OCI-LY1 (cell line): ENCODE measurements at regions not wholly inside any gene's neighbourhood (a gene's known extent, or its start where the extent isn't known, plus 50 kb on each side); places are given as distances from the start of the nearest gene placed in this dataset.

Experiments used
- H2AFZ ChIP-seq: fragments of 200-600 bp; sonication (generic), shearing (Covaris generic); 2 replicates; pipeline ENCODE4 v1.6.0; 2014; ENCODE audit warnings: antibody characterized with exemption, mild to moderate bottlenecking, low read length
- H3F3A ChIP-seq: fragments of 200-600 bp; sonication (generic), shearing (Covaris generic); 2 replicates; pipeline ENCODE4 v1.6.0; 2014; ENCODE audit warnings: mild to moderate bottlenecking, antibody characterized with exemption, low read length, moderate library complexity; ENCODE audit not compliant: insufficient read depth
- H3K27ac ChIP-seq: fragments of 200-600 bp; sonication (generic); 2 replicates; pipeline ENCODE4 v1.5.1; 2014; ENCODE audit warnings: low read length, mixed run types, mild to moderate bottlenecking, low read depth; ENCODE audit not compliant: poor library complexity, severe bottlenecking
- H3K27me3 ChIP-seq: fragments of 200-600 bp; sonication (generic); 2 replicates; pipeline ENCODE4 v1.6.0; 2014; ENCODE audit warnings: antibody characterized with exemption, mild to moderate bottlenecking, low read length, moderate library complexity; ENCODE audit not compliant: insufficient read depth
- H3K36me3 ChIP-seq: fragments of 200-600 bp; sonication (generic); 2 replicates; pipeline ENCODE4 v1.6.1; 2014; ENCODE audit warnings: mild to moderate bottlenecking, antibody characterized with exemption, low read length, moderate library complexity, mixed read lengths; ENCODE audit not compliant: insufficient read depth
- H3K4me1 ChIP-seq: fragments of 200-600 bp; sonication (generic); 2 replicates; pipeline ENCODE4 v1.5.1; 2014; ENCODE audit warnings: mild to moderate bottlenecking, low read length, moderate library complexity; ENCODE audit not compliant: insufficient read depth, severe bottlenecking
- H3K4me2 ChIP-seq: fragments of 200-600 bp; sonication (generic), shearing (Covaris generic); 2 replicates; pipeline ENCODE4 v1.6.1; 2014; ENCODE audit warnings: low read length
- H3K4me3 ChIP-seq: fragments of 200-600 bp; sonication (generic); 2 replicates; pipeline ENCODE4 v1.5.1; 2014; ENCODE audit warnings: low read length, low read depth, mild to moderate bottlenecking, mixed read lengths; ENCODE audit not compliant: poor library complexity, severe bottlenecking
- H3K79me2 ChIP-seq: fragments of 200-600 bp; shearing (Covaris generic); 2 replicates; pipeline ENCODE4 v1.6.1; 2016; ENCODE audit warnings: mixed run types, low read length, mixed read lengths; ENCODE audit not compliant: insufficient read depth
- H3K9ac ChIP-seq: fragments of 200-600 bp; sonication (generic), shearing (Covaris generic); 2 replicates; pipeline ENCODE4 v1.6.1; 2014; ENCODE audit warnings: mild to moderate bottlenecking, low read length, mixed read lengths
- H3K9me2 ChIP-seq: fragments of 200-600 bp; sonication (generic), shearing (Covaris generic); 2 replicates; pipeline ENCODE4 v1.6.1; 2014; ENCODE audit warnings: low read depth, mild to moderate bottlenecking, low read length, mixed read lengths
- H3K9me3 ChIP-seq: fragments of 200-600 bp; shearing (Covaris generic); 2 replicates; pipeline ENCODE4 v1.6.1; 2014; ENCODE audit warnings: low read length, mixed read lengths
- H4K20me1 ChIP-seq: fragments of 200-600 bp; sonication (generic), shearing (Covaris generic); 2 replicates; pipeline ENCODE4 v1.6.0; 2016; ENCODE audit warnings: mild to moderate bottlenecking, low read length; ENCODE audit not compliant: insufficient read depth
- EZH2 ChIP-seq: fragments of 200-600 bp; sonication (generic), shearing (Covaris generic); IDR thresholded peaks from 2 replicates; pipeline ENCODE4 v1.8.0; 2017; ENCODE audit warnings: borderline replicate concordance, mixed run types, mild to moderate bottlenecking, antibody characterized with exemption, low read length, moderate library complexity, mixed read lengths
- TF ChIP-seq, protein P1 (sequence below): fragments of 200-600 bp; sonication (generic), shearing (Covaris generic); IDR thresholded peaks from 2 replicates; pipeline ENCODE4 v1.5.1; 2017; ENCODE audit warnings: mild to moderate bottlenecking, antibody characterized with exemption, low read length, moderate library complexity, mixed read lengths

DNA sequence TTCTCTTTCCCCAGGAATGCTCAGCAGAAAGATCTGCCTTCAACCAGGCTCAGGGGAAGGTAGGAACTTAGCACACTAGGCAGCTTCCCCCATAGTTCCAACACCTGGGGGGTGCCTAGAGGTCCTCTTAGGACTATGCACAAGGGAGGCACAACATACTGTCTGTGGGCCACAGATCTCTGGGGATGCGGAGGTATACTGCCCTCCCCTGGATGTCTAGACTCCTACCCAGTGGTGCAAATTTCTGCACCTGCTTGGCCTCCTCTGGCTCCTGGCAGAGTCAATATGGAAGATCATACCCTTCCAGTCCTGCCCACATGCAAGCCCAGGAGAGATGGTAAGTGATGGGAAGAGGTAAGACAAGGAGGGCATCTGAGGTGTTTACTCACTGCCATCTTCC is 247.5 kb upstream of the DAPK1 start:
- TF ChIP-seq EZH2: no peak
- TF ChIP-seq, protein P1, sequence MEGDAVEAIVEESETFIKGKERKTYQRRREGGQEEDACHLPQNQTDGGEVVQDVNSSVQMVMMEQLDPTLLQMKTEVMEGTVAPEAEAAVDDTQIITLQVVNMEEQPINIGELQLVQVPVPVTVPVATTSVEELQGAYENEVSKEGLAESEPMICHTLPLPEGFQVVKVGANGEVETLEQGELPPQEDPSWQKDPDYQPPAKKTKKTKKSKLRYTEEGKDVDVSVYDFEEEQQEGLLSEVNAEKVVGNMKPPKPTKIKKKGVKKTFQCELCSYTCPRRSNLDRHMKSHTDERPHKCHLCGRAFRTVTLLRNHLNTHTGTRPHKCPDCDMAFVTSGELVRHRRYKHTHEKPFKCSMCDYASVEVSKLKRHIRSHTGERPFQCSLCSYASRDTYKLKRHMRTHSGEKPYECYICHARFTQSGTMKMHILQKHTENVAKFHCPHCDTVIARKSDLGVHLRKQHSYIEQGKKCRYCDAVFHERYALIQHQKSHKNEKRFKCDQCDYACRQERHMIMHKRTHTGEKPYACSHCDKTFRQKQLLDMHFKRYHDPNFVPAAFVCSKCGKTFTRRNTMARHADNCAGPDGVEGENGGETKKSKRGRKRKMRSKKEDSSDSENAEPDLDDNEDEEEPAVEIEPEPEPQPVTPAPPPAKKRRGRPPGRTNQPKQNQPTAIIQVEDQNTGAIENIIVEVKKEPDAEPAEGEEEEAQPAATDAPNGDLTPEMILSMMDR: no peak
- Histone ChIP-seq H3K9ac (no peak overlapping the region), H3K4me2 (no peak overlapping the region), H3K9me3 (no peaks in the 10 kb centered on the region), H2AFZ (no peak overlapping the region), H3K27me3 (0 out of 2 replicates have a peak, but pooled peaks cover 2% of the 10 kb centered on the region), H3K79me2 (no peaks in the 10 kb centered on the region), H4K20me1 (no peaks in the 10 kb centered on the region), H3K4me1 (no peaks in the 10 kb centered on the region), H3K27ac (no peak overlapping the region), H3F3A (no peaks in the 10 kb centered on the region), H3K9me2 (no peaks in the 10 kb centered on the region), H3K4me3 (no peak overlapping the region), H3K36me3 (no peaks in the 10 kb centered on the region)

DNA sequence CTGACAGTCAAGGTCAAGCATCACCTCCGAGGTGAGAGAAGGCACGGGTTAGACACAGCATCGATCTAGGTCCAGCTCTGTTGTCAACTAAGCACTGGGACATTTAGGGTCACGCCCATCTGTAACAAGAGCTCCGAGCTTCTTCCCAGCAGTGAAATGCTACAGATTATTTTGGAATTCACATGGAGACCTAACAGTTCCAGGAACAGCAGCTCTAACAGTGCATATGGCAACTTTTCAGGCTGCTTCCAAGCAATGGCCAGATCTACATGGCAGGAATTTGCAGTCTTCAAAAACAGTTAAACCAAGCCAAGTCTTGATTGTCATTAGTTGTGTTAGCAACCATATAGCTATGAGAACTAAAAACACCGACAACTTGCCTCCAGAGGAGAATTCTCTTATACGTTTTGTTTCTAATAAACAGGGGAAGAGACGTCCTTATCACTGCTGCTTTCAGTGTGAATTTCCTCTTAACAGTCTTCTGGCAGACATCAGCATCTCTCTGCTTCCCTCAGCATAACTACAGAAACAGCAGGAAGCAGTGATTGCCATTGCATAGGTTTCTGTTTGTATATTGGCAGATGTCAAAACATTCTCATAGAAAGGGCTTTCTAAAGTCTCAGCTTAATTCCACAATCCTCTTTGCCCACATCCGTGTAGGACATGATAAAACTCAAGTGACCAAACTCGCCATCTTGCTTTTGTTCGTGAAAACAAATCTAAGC is 242.1 kb upstream of the DAPK1 start:
- H3K9me3 ChIP-seq: no peaks in the 10 kb centered on the region
- H3K36me3 ChIP-seq: no peaks in the 10 kb centered on the region
- H3K4me3 ChIP-seq: no peak overlapping the region
- no peaks in the 10 kb centered on the region for H3K79me2 ChIP-seq
- no peak overlapping the region for H3K4me2 ChIP-seq
- H3F3A ChIP-seq: no peaks in the 10 kb centered on the region
- TF ChIP-seq, protein P1: no peak
- no peak overlapping the region for H3K9ac ChIP-seq
- no peak overlapping the region for H2AFZ ChIP-seq
- no peaks in the 10 kb centered on the region; the same call in 1 of the 2 replicates for H3K27me3 ChIP-seq
- no peak overlapping the region for H3K27ac ChIP-seq
- H3K4me1 ChIP-seq: no peaks in the 10 kb centered on the region
- H3K9me2 ChIP-seq: no peaks in the 10 kb centered on the region
- no peaks in the 10 kb centered on the region for H4K20me1 ChIP-seq

DNA sequence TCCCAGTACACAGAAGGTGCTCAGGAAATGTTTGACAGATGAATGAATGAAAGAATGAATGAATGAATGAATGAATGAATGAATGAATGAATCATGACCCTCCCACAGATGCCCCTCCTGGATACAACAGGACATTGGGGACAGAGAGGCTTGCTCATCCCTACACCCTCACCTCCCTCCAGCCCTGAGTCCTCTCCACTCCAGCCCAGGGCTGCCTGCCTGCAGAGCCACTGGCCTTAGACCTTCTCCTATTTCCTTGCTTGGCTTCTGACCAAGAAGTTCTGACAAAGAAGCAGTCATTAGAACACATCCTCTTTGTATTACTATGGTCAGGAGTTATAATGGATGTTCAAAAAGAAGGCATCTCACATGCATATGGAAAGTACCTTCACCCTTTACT is 240.7 kb upstream of the DAPK1 start:
- TF ChIP-seq, protein P1: no peak
- TF ChIP-seq EZH2: no peak

More for the DNA sequence above, 240.7 kb upstream of the DAPK1 start:
- H3K27ac ChIP-seq: no peak overlapping the region
- H3K9me3 ChIP-seq: no peaks in the 10 kb centered on the region
- no peak overlapping the region for H3K4me3 ChIP-seq
- H3K9ac ChIP-seq: no peak overlapping the region
- no peaks in the 10 kb centered on the region for H3K79me2 ChIP-seq
- H3K9me2 ChIP-seq: no peaks in the 10 kb centered on the region
- H3F3A ChIP-seq: no peaks in the 10 kb centered on the region
- H3K27me3 ChIP-seq: no peaks in the 10 kb centered on the region; the same call in 1 of the 2 replicates
- H2AFZ ChIP-seq: no peak overlapping the region
- no peak overlapping the region for H3K4me2 ChIP-seq
- H3K36me3 ChIP-seq: no peaks in the 10 kb centered on the region
- H4K20me1 ChIP-seq: no peaks in the 10 kb centered on the region
- H3K4me1 ChIP-seq: no peaks in the 10 kb centered on the region
